ENCODE measurements at regions not wholly inside any gene's neighbourhood (a gene's known extent, or its start where the extent isn't known, plus 50 kb on each side); places are given as distances from the start of the nearest gene placed in this dataset.

DNA sequence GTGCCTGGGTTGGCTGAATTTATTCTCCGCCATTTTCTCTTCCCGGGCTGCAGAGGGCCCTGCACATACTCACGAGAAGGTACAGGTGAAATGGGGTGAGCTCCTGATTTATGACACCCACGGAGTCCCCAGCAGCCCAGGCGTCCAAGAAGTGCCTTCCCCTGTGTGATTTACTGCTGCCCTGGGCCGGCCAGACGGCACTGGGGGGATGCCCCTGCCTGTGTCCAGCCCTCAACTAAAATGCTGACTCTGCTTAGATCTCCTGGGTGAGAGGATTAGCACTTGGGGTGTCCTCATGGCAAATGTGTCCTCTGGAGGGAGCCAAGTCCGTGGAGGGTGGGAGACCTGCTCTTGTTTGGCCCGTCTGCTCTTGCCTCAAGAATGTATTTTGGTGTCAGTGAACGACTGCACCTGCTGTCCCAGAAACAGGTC is 132.4 kb downstream of the MAF start:
- TF ChIP-seq FOXK2 (IDR thresholded peaks at IDR 0.05), result no peak
- no peak for TF ChIP-seq SP1 (IDR thresholded peaks at IDR 0.05)
- TF ChIP-seq BHLHE40 (IDR thresholded peaks at IDR 0.05; ENCODE audit: borderline replicate concordance), result no peak
- TF ChIP-seq SUZ12 (IDR thresholded peaks at IDR 0.05), result no peak
- TF ChIP-seq FOXA1 (IDR thresholded peaks at IDR 0.05), result no peak
- TF ChIP-seq TARDBP (IDR thresholded peaks at IDR 0.05), result no peak
- no peak for TF ChIP-seq FOXM1 (IDR thresholded peaks at IDR 0.05; ENCODE audit: borderline replicate concordance)
- no peak for TF ChIP-seq NFRKB (IDR thresholded peaks at IDR 0.05)
- TF ChIP-seq ELF4 (IDR thresholded peaks at IDR 0.05), result no peak

All from HEK293T (cell line).